Kidney (tissue), 13 donors: ENCODE measurements at regions not wholly inside any gene's neighbourhood (a gene's known extent, or its start where the extent isn't known, plus 50 kb on each side); places are given as distances from the start of the nearest gene placed in this dataset.

ENCODE experiments used
- DNase-seq, 5 donors: peaks; one replicate each; pipeline ENCODE4 v3.0.0-alpha.2; 2013 to 2020
- FAIRE-seq: peaks from 2 replicates; lab custom pipeline; 2012; peaks lifted over from hg19 to GRCh38; lab: Jason Lieb, UNC
- H3K27ac ChIP-seq, 2 donors: one replicate each; pipeline ENCODE4 v1.7.0; 2013; ENCODE audit warnings: low read depth in 2 of 2, low read length in 2 of 2, inconsistent platforms in 1 of 2
- H3K27me3 ChIP-seq: one replicate; pipeline ENCODE4 v1.7.1; 2013; ENCODE audit warnings: low read length, inconsistent platforms; ENCODE audit not compliant: control insufficient read depth, insufficient read depth
- H3K36me3 ChIP-seq, 3 donors: one replicate each; pipeline versions ENCODE4 v1.7.0 to v1.7.1; 2013; ENCODE audit warnings: low read length in 3 of 3, control low read depth in 1 of 3, inconsistent platforms in 1 of 3; ENCODE audit not compliant: insufficient read depth in 3 of 3, control insufficient read depth in 2 of 3
- H3K4me1 ChIP-seq, 3 donors: one replicate each; pipeline versions ENCODE4 v1.7.0 to v1.7.1; 2013; ENCODE audit warnings: low read length in 3 of 3, inconsistent platforms in 1 of 3, low read depth in 1 of 3; ENCODE audit not compliant: control insufficient read depth in 2 of 3, insufficient read depth in 2 of 3
- H3K4me3 ChIP-seq, 3 donors: one replicate each; pipeline versions ENCODE4 v1.7.0 to v1.8.1; 2013; ENCODE audit warnings: low read length in 3 of 3, control low read depth in 1 of 3, inconsistent platforms in 1 of 3
- H3K9ac ChIP-seq, 3 donors: one replicate each; pipeline versions ENCODE4 v1.7.0 to v1.7.1; 2013; ENCODE audit warnings: low read length in 3 of 3, control low read depth in 1 of 3, inconsistent platforms in 1 of 3
- H3K9me3 ChIP-seq, 3 donors: one replicate each; pipeline versions ENCODE4 v1.7.0 to v1.7.1; 2013; ENCODE audit warnings: low read length in 3 of 3, control low read depth in 1 of 3, inconsistent platforms in 1 of 3; ENCODE audit not compliant: control insufficient read depth in 2 of 3, insufficient read depth in 1 of 3
- CTCF ChIP-seq: IDR thresholded peaks from 3 replicates; pipeline ENCODE4 v1.5.1; 2012; ENCODE audit warnings: mild to moderate bottlenecking, moderate library complexity, borderline replicate concordance; ENCODE audit not compliant: insufficient read depth; ENCODE audit errors: extremely low read depth
- intact Hi-C: fragments of 100-400 bp; cut with DNase I; formaldehyde crosslinking; loops from one replicate; pipeline ENCODE4 v1.11.1; 2022
- donor health status: control.
- donor health status: control.
- donor health status: control.
- donor health status: control.
- donor health status: control.
- donor health status: DM: yes; HTN: yes; CAD: no.
- donor health status: Normal renal cell carcinoma (clear cell type).

- Histone ChIP-seq H3K27me3 (no peaks in the 10 kb centered on the region), H3K9ac (no peak overlapping the region), H3K27ac (no peak overlapping the region), H3K4me1 (no peaks in the 10 kb centered on the region), H3K36me3 (no peaks in the 10 kb centered on the region), H3K9me3 (no peaks in the 10 kb centered on the region), H3K4me3 (no peak overlapping the region)
- intact Hi-C loops = no loop called here
- DNase-seq = peak in 1 of 5 donors; percentile 43
- no peak for FAIRE-seq
- TF ChIP-seq CTCF = no peak
Measured at GRCh38 chr13:88926890-88927502, 1255.8 kb downstream of the SLITRK5 start.

GRCh38 chr13:88932950-88933349, 1261.8 kb downstream of the SLITRK5 start:
- no peak overlapping the region for H3K27ac ChIP-seq

GRCh38 chr13:88937384-88937783, 1266.2 kb downstream of the SLITRK5 start:
- Histone ChIP-seq H3K9me3 (no peaks in the 10 kb centered on the region), H3K4me1 (no peaks in the 10 kb centered on the region), H3K9ac (no peak overlapping the region), H3K4me3 (no peak overlapping the region), H3K27ac (no peak overlapping the region), H3K27me3 (no peaks in the 10 kb centered on the region), H3K36me3 (no peaks in the 10 kb centered on the region)
- FAIRE-seq (no peak), DNase-seq (no peak)
- TF ChIP-seq CTCF = no peak
- intact Hi-C loops = no loop called here

More at GRCh38 chr13:88932950-88933349, 1261.8 kb downstream of the SLITRK5 start:
- Histone ChIP-seq H3K4me1 (no peaks in the 10 kb centered on the region), H3K9ac (no peak overlapping the region), H3K36me3 (no peaks in the 10 kb centered on the region), H3K9me3 (no peaks in the 10 kb centered on the region), H3K27me3 (no peaks in the 10 kb centered on the region), H3K4me3 (no peak overlapping the region)
- FAIRE-seq = no peak
- no peak for TF ChIP-seq CTCF
- no peak for DNase-seq
- intact Hi-C loops = no loop called here

GRCh38 chr13:88945793-88946192, 1274.6 kb downstream of the SLITRK5 start:
- DNase-seq = no peak
- H3K9me3 ChIP-seq = no peaks in the 10 kb centered on the region
- H3K27ac ChIP-seq = no peak overlapping the region
- TF ChIP-seq CTCF = no peak
- intact Hi-C loops = no loop called here
- H3K4me3 ChIP-seq = no peak overlapping the region
- H3K9ac ChIP-seq = no peak overlapping the region
- H3K36me3 ChIP-seq = no peaks in the 10 kb centered on the region
- H3K4me1 ChIP-seq = no peaks in the 10 kb centered on the region
- no peaks in the 10 kb centered on the region for H3K27me3 ChIP-seq
- no peak for FAIRE-seq
